HL-60 (cell line): ENCODE measurements at regions not wholly inside any gene's neighbourhood (a gene's known extent, or its start where the extent isn't known, plus 50 kb on each side); places are given as distances from the start of the nearest gene placed in this dataset.

Experiments used
- DNase-seq, 2 experiments: peaks; one replicate each; pipeline ENCODE4 v3.0.0-alpha.2; 2010 to 2020; ENCODE audit warnings: low read depth in 1 of 2, low spot score in 1 of 2
- H3K27ac ChIP-seq: fragments of 250-450 bp; sonication (Bioruptor Pico); replicated peaks from 2 replicates; pipeline ENCODE4 v1.5.1; 2020; ENCODE audit warnings: mild to moderate bottlenecking, moderate library complexity
- H3K27me3 ChIP-seq: fragments of 250-450 bp; sonication (Bioruptor Pico); 2 replicates; pipeline ENCODE4 v1.5.1; 2021; ENCODE audit warnings: mild to moderate bottlenecking, moderate library complexity; ENCODE audit not compliant: insufficient read depth, poor library complexity, severe bottlenecking
- H3K4me3 ChIP-seq: replicated peaks from 2 replicates; pipeline ENCODE4 v1.5.1; 2011; ENCODE audit warnings: mild to moderate bottlenecking, control low read depth, low read length; ENCODE audit not compliant: insufficient read depth
- GABPA ChIP-seq: IDR thresholded peaks from 2 replicates; pipeline ENCODE4 v1.6.1; 2012; ENCODE audit warnings: low read depth
- POLR2AphosphoS5 ChIP-seq: IDR thresholded peaks from 2 replicates; pipeline ENCODE4 v1.6.1; 2012; ENCODE audit warnings: low read depth
- SPI1 ChIP-seq: IDR thresholded peaks from 2 replicates; pipeline ENCODE4 v1.6.1; 2012; ENCODE audit warnings: low read depth, mild to moderate bottlenecking, borderline replicate concordance
- TF ChIP-seq, protein P1 (sequence below): IDR thresholded peaks from one replicate; pipeline ENCODE4 v1.5.1; 2011; ENCODE audit warnings: low read length, control low read depth, inconsistent platforms; ENCODE audit not compliant: insufficient read depth
- TF ChIP-seq, protein P2 (sequence below): IDR thresholded peaks from 2 replicates; pipeline ENCODE4 v1.6.1; 2012; ENCODE audit warnings: low read depth; ENCODE audit not compliant: insufficient replicate concordance

DNA sequence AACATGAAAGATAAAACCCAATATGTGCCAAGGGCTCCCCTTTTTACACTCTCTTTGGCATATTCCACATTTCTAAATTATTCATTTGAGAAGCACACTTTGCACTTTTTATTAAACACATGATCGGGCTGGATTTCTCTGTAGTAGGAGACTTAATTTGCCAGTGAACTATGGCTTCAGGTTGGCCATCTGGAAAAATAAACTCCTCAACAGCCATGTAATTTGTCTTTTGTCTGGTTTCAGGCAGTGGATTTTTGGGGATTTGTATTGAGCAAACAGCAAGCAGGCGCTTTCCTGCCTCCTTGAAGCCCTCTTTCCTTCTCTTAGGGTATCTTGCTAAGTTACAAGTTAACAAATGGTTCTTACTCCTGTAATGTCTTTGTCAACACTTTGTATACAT lies 73.0 kb upstream of the DMRTA1 start:
- TF ChIP-seq SPI1: no peak
- no peak for TF ChIP-seq POLR2AphosphoS5
- TF ChIP-seq, protein P1, sequence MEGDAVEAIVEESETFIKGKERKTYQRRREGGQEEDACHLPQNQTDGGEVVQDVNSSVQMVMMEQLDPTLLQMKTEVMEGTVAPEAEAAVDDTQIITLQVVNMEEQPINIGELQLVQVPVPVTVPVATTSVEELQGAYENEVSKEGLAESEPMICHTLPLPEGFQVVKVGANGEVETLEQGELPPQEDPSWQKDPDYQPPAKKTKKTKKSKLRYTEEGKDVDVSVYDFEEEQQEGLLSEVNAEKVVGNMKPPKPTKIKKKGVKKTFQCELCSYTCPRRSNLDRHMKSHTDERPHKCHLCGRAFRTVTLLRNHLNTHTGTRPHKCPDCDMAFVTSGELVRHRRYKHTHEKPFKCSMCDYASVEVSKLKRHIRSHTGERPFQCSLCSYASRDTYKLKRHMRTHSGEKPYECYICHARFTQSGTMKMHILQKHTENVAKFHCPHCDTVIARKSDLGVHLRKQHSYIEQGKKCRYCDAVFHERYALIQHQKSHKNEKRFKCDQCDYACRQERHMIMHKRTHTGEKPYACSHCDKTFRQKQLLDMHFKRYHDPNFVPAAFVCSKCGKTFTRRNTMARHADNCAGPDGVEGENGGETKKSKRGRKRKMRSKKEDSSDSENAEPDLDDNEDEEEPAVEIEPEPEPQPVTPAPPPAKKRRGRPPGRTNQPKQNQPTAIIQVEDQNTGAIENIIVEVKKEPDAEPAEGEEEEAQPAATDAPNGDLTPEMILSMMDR: no peak
- TF ChIP-seq GABPA: no peak
- no peak for DNase-seq
- H3K27me3 ChIP-seq: no peaks in the 10 kb centered on the region
- no peak overlapping the region for H3K27ac ChIP-seq
- no peak overlapping the region for H3K4me3 ChIP-seq

DNA sequence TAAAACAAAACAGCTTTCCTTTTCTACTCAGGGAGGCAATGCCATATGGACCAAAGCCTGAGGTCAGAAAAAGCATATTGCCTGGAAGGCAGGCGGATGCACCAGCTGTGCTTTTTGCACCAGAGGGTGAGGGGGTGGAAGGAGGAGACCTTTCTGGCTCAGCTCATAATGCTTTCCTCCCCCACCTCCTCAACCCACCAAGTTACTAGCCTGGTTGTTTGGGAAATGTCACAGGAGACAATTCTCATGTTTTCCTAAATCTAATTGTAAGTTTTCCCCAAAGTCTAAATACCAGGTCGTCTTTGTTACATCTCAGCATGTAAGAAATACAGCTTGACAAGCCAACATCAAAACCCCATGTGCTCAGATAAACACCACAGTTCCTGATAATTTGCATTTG lies 72.6 kb upstream of the DMRTA1 start:
- Histone ChIP-seq H3K4me3 (no peak overlapping the region), H3K27me3 (no peaks in the 10 kb centered on the region), H3K27ac (no peak overlapping the region)
- no peak for DNase-seq
- TF ChIP-seq, protein P1: no peak
- no peak for TF ChIP-seq SPI1
- TF ChIP-seq GABPA: no peak
- TF ChIP-seq, protein P2, sequence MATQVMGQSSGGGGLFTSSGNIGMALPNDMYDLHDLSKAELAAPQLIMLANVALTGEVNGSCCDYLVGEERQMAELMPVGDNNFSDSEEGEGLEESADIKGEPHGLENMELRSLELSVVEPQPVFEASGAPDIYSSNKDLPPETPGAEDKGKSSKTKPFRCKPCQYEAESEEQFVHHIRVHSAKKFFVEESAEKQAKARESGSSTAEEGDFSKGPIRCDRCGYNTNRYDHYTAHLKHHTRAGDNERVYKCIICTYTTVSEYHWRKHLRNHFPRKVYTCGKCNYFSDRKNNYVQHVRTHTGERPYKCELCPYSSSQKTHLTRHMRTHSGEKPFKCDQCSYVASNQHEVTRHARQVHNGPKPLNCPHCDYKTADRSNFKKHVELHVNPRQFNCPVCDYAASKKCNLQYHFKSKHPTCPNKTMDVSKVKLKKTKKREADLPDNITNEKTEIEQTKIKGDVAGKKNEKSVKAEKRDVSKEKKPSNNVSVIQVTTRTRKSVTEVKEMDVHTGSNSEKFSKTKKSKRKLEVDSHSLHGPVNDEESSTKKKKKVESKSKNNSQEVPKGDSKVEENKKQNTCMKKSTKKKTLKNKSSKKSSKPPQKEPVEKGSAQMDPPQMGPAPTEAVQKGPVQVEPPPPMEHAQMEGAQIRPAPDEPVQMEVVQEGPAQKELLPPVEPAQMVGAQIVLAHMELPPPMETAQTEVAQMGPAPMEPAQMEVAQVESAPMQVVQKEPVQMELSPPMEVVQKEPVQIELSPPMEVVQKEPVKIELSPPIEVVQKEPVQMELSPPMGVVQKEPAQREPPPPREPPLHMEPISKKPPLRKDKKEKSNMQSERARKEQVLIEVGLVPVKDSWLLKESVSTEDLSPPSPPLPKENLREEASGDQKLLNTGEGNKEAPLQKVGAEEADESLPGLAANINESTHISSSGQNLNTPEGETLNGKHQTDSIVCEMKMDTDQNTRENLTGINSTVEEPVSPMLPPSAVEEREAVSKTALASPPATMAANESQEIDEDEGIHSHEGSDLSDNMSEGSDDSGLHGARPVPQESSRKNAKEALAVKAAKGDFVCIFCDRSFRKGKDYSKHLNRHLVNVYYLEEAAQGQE: no peak
- TF ChIP-seq POLR2AphosphoS5: no peak

DNA sequence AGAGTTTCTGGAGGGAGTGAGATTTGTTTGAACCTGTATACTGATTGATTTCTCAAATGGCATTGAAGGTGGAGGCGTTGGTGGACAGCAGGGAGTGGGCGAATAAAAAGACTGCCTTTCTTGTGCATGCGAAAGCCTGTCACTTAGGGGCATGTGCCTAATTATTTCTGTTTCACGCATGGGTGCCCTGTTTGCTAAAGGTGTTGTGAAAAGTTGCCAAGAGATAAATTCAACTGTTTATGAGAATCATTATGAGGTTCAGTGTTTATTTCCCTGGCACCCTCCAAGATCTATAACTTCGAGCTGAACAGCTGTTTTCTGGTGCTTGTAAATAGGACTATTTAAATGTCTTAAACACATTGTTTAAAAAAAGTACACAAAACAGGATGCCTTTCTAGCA lies 67.4 kb upstream of the DMRTA1 start:
- Histone ChIP-seq H3K27ac (no peak overlapping the region), H3K27me3 (no peaks in the 10 kb centered on the region), H3K4me3 (no peak overlapping the region)
- TF ChIP-seq GABPA: no peak
- no peak for TF ChIP-seq SPI1
- TF ChIP-seq, protein P1: no peak
- TF ChIP-seq, protein P2: no peak
- no peak for TF ChIP-seq POLR2AphosphoS5
- DNase-seq: no peak

DNA sequence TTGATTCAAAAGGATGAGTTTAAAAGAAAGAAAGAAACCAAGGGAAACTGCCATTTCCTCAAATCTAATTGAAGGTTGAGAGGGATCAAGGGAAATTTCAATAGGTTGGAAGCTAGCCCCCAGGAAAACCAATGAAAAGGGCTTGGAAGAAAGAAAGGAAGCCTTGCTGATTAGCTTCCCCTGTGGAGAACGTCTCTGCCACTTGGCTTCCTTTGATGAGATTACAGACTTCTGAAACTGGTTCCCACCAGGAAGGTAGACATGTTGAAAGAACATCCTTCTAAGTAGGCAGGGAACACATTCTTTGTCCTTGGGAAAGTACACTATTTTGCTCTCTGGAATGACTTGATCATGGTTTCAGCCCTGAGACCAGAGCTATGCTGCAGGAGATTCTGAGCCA lies 65.5 kb upstream of the DMRTA1 start:
- no peak overlapping the region for H3K27ac ChIP-seq
- H3K4me3 ChIP-seq: no peak overlapping the region
- H3K27me3 ChIP-seq: no peaks in the 10 kb centered on the region
- no peak for TF ChIP-seq SPI1
- TF ChIP-seq, protein P1: no peak
- TF ChIP-seq, protein P2: no peak
- TF ChIP-seq GABPA: no peak
- no peak for TF ChIP-seq POLR2AphosphoS5
- DNase-seq: no peak
